GM12873 (cell line): ENCODE measurements at regions not wholly inside any gene's neighbourhood (a gene's known extent, or its start where the extent isn't known, plus 50 kb on each side); places are given as distances from the start of the nearest gene placed in this dataset.

Experiments used
- CTCF ChIP-seq: IDR thresholded peaks from 2 replicates; pipeline ENCODE4 v1.5.1; 2012; ENCODE audit warnings: low read depth, mild to moderate bottlenecking, moderate library complexity, low read length, control low read depth; ENCODE audit not compliant: insufficient read depth; ENCODE audit errors: missing control alignments

DNA sequence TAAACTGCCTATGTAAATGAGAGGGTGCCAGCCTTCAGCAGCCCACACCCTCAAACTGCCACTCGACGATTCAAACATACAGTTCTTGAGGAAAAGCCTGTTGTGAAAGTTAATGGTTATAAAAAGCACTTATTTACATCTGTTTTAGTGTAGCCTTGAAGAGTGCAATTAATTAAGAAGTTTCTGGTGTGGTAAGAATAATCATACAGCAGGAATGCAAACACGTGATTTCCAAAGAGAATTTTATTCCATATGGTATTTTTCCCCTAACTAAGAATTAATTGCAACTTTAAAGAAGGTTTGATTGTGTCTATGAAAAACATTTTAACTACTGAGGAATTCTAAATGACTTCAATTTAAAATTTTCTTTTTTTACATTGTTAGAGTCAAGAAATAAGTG lies 176.3 kb upstream of the PITX2 start:
- no peak for TF ChIP-seq CTCF

DNA sequence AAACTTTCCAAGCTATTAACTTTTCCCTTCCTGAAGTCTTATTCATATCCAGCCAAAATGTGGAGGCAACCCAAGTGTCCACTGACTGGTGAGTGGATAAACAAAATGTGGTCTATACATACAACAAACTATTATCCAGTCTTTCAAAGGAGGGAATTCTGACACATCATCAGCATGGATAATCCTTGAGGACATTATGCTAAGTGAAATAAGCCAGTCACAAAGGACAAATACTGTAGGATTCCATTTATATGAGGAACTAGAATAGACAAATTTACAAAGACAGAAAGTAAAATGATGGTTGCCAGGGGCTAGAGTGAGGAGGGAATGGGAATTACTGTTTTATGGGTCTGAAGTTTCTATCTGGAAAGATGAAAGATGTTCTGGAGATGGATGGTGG lies 178.7 kb upstream of the PITX2 start:
- TF ChIP-seq CTCF = no peak

DNA sequence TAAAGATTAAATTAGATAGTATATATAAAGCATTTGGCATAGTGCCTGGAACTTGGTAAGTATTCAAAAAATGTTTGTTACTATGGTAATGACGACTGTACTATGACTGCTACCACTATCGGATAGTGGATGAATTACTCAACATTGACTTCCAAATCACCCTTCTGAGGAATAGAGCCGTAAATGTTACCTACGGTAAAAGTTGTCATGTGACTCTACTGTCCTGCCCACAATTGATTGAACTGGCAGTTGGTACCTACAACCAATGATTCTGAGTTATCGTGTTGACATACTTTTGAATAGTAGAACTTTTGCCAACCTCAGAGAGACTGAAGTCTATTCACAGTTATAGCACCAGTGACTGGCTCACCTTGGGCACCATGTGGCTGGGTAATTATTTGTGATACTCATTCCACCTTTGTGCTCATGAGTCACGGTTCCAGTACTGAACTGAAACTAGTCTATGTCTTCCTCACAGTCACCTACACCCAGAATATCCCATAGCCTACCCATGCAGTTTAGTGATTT lies 185.5 kb upstream of the PITX2 start:
- TF ChIP-seq CTCF = no peak

GRCh38 chr4:110815950-110816349 lies 193.1 kb upstream of the PITX2 start:
- no peak for TF ChIP-seq CTCF

DNA sequence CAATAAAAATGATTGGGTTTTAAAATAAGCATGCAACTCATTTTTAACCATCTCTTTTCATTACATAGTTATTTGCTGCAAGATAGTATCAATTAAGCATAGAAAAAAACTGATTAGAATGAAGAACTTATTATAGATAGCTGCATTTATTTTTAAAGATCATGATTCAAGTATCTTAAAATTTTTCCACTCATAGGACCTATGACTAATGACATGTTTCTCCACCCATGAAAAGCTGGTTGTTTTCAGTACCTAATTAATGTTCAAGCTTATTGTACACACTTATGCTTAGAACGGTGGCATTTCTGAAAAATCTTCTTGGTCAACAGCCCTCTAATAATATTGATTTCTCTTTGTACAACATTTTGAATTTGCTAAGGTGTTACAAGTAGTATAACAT lies 193.5 kb upstream of the PITX2 start:
- no peak for TF ChIP-seq CTCF

DNA sequence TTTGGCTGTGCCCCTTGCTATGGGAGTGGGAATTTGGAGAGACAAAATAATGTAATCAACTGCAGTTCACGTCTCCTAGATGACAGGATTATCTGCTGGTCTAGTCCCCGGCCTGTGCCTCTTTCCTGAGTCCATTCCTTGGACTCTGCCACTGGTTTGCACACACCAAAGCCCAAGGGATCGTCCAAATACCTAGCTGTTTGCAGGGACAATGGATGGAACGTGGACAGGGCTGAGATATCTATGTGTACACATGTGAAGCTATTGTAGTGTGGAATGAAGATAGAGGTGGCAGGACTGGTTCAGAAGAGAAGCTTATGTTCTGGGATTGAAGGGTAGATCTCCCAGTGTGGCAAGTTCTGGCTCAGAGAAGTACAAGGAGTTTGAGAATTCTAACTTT lies 198.3 kb upstream of the PITX2 start:
- no peak for TF ChIP-seq CTCF

GRCh38 chr4:110823251-110823650 lies 200.4 kb upstream of the PITX2 start:
- TF ChIP-seq CTCF = no peak
